ENCODE measurements at regions not wholly inside any gene's neighbourhood (a gene's known extent, or its start where the extent isn't known, plus 50 kb on each side); places are given as distances from the start of the nearest gene placed in this dataset.

- no peak for TF ChIP-seq CTCF (IDR thresholded peaks at IDR 0.05)
- no peak for TF ChIP-seq POLR2A (IDR thresholded peaks at IDR 0.05)
Measured at GRCh38 chr13:40485611-40486517, 180.6 kb downstream of the FOXO1 start.
